Mammary epithelial cell (primary cell): ENCODE measurements at regions not wholly inside any gene's neighbourhood (a gene's known extent, or its start where the extent isn't known, plus 50 kb on each side); places are given as distances from the start of the nearest gene placed in this dataset.
"Not testable (repeated sequence)": the region's sequence is repeated elsewhere in the genome, so short reads cannot be mapped to it uniquely, and the experiment has no call there.

Source experiments
- CTCF ChIP-seq, 2 donors: IDR thresholded peaks in 1 of 2; conservative IDR thresholded peaks in 1 of 2; 2 replicates each; pipeline ENCODE4 v1.5.1; 2011 to 2012; ENCODE audit warnings: inconsistent platforms in 2 of 2, low read length in 2 of 2, mild to moderate bottlenecking in 2 of 2, control low read depth in 1 of 2, low read depth in 1 of 2; ENCODE audit not compliant: insufficient read depth in 1 of 2; ENCODE audit errors: extremely low read depth in 1 of 2
- EZH2 ChIP-seq: IDR thresholded peaks from 2 replicates; pipeline ENCODE4 v1.6.1; 2012; ENCODE audit warnings: low read length, inconsistent platforms, borderline replicate concordance

GRCh38 chr15:24271496-24272244, 403.9 kb upstream of the NPAP1 start:
- TF ChIP-seq CTCF (conservative IDR thresholded peaks at IDR 0.05 in 1 of 2, IDR thresholded peaks at IDR 0.05 in 1 of 2; ENCODE audit: extremely low read depth in 1 of 2, insufficient read depth in 1 of 2, low read depth in 1 of 2, low read length in 2 of 2); EZH2: not testable (repeated sequence)
